Body of pancreas (tissue), 4 donors: ENCODE measurements at regions not wholly inside any gene's neighbourhood (a gene's known extent, or its start where the extent isn't known, plus 50 kb on each side); places are given as distances from the start of the nearest gene placed in this dataset.

Experiments used
- ATAC-seq: fragments of 150-250 bp; one replicate; pipeline ENCODE4 v1.9.1; 2016
- DNase-seq, 4 donors: peaks; one replicate each; pipeline ENCODE4 v3.0.0-alpha.2; 2019
- H3K27ac ChIP-seq, 4 donors: fragments of 200-600 bp; sonication (generic); 1 replicate in 3 of 4; 2 replicates in 1 of 4; pipeline versions ENCODE4 v1.5.1 to v1.6.1; 2016 to 2019; ENCODE audit warnings: mild to moderate bottlenecking in 1 of 4, mixed read lengths in 1 of 4, moderate library complexity in 1 of 4
- H3K27me3 ChIP-seq, 2 donors: fragments of 200-600 bp; sonication (generic); one replicate each; pipeline ENCODE4 v1.6.0; 2016; ENCODE audit warnings: mild to moderate bottlenecking in 1 of 2
- H3K36me3 ChIP-seq, 2 donors: fragments of 200-600 bp; sonication (generic); replicated peaks in 1 of 2; 2 replicates each; pipeline ENCODE4 v1.5.1; 2016; ENCODE audit warnings: low read depth in 2 of 2; ENCODE audit not compliant: insufficient read depth in 1 of 2
- H3K4me1 ChIP-seq: fragments of 200-600 bp; sonication (generic); one replicate; pipeline ENCODE4 v1.6.0; 2016
- H3K4me3 ChIP-seq, 2 donors: fragments of 200-600 bp; sonication (generic); 1 replicate in 1 of 2; 2 replicates in 1 of 2; pipeline ENCODE4 v1.5.1; 2016 to 2019
- H3K9me3 ChIP-seq, 3 donors: fragments of 200-600 bp; sonication (generic); 1 replicate in 2 of 3; 2 replicates in 1 of 3; pipeline ENCODE4 v1.5.1; 2016
- POLR2A ChIP-seq, 3 donors: fragments of 450-650 bp; IDR thresholded peaks; one replicate each; pipeline ENCODE4 v1.6.1; 2016; ENCODE audit warnings: antibody characterized with exemption in 3 of 3, mild to moderate bottlenecking in 2 of 3
- WGBS, 2 donors: methylation state at CpG; one replicate each; pipeline ENCODE4 v1.1.5; 2017; 5-methylcytosine and 5-hydroxymethylcytosine counted together
- intact Hi-C: fragments of 100-400 bp; cut with DNase I; formaldehyde crosslinking; loops from one replicate; pipeline ENCODE4 v1.15.1; 2023
- TF ChIP-seq, protein P1 (sequence below), 7 experiments: fragments of 450-650 bp in 4 of 7; fragments of 200-600 bp in 3 of 7; sonication (generic) in 3 of 7; IDR thresholded peaks; one replicate each; pipeline ENCODE4 v1.5.1; 2016 to 2019; ENCODE audit warnings: antibody characterized with exemption in 7 of 7

- intact Hi-C loops, result no loop called here
- no peak for ATAC-seq
- no peak for TF ChIP-seq POLR2A (IDR thresholded peaks at IDR 0.05)
- TF ChIP-seq, protein P1, sequence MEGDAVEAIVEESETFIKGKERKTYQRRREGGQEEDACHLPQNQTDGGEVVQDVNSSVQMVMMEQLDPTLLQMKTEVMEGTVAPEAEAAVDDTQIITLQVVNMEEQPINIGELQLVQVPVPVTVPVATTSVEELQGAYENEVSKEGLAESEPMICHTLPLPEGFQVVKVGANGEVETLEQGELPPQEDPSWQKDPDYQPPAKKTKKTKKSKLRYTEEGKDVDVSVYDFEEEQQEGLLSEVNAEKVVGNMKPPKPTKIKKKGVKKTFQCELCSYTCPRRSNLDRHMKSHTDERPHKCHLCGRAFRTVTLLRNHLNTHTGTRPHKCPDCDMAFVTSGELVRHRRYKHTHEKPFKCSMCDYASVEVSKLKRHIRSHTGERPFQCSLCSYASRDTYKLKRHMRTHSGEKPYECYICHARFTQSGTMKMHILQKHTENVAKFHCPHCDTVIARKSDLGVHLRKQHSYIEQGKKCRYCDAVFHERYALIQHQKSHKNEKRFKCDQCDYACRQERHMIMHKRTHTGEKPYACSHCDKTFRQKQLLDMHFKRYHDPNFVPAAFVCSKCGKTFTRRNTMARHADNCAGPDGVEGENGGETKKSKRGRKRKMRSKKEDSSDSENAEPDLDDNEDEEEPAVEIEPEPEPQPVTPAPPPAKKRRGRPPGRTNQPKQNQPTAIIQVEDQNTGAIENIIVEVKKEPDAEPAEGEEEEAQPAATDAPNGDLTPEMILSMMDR (IDR thresholded peaks at IDR 0.05), result no peak
- H3K9me3 ChIP-seq, result no peaks in the 10 kb centered on the region
- no peak overlapping the region for H3K4me3 ChIP-seq
- H3K27me3 ChIP-seq, result no peaks in the 10 kb centered on the region
- no peaks in the 10 kb centered on the region for H3K4me1 ChIP-seq
- H3K27ac ChIP-seq, result no peak overlapping the region
- no peak for DNase-seq
- 60 to 70% methylated on average over 1 of the region's 1 CpG for WGBS, 2 donors
- H3K36me3 ChIP-seq, result no peaks in the 10 kb centered on the region
These were observed 760.2 kb upstream of the GBE1 start for GRCh38 chr3:82521657-82522056.

- intact Hi-C loops, result no loop called here
- no peak for TF ChIP-seq POLR2A (IDR thresholded peaks at IDR 0.05)
- TF ChIP-seq, protein P1 (IDR thresholded peaks at IDR 0.05), result no peak
- no peak for ATAC-seq
- Histone ChIP-seq H3K27me3 (no peaks in the 10 kb centered on the region), H3K27ac (no peak overlapping the region), H3K4me3 (no peak overlapping the region), H3K36me3 (no peaks in the 10 kb centered on the region), H3K4me1 (no peaks in the 10 kb centered on the region), H3K9me3 (no peaks in the 10 kb centered on the region)
- DNase-seq, result no peak
- 11 to 56% methylated on average over 2 of the region's 2 CpGs for WGBS, 2 donors
These were observed 759.4 kb upstream of the GBE1 start for GRCh38 chr3:82520846-82521245.

DNA sequence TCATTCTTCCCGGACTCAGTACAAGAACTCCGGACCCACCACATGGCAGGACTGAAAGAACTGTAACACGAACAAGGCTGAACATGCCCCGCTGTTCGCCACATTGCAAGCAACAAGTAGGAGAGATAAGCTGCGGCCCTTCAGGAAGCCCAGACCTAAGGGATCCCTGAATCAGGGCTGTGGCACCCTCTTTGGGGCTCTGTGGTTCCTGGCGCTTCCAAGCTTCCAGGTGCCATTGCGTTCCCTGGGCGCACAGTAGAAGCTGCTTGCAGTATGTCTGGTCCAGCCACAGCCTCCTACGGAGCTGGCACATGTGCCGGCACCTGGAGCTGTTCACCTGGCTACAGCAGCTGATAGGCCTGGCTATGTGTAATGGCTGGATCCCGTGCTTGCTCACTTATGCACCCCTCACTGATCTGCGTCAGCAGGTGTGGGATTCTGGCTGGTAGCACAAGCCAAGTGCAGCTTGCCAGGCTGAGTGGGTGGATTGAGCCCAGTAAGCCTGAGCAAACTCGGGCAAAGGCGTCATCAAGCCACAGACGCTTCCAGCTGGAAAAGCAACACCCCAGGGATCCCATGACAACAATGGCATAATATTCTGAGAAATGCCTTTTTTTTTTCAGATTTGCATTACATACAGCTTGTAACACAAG, 748.6 kb upstream of the GBE1 start:
- Histone ChIP-seq H3K27me3 (no peaks in the 10 kb centered on the region), H3K4me1 (no peaks in the 10 kb centered on the region), H3K27ac (no peak overlapping the region), H3K4me3 (no peak overlapping the region), H3K9me3 (no peaks in the 10 kb centered on the region), H3K36me3 (no peaks in the 10 kb centered on the region)
- DNase-seq (no peak), ATAC-seq (no peak)
- WGBS, 2 donors, result 89 to 92% methylated on average over 16 of the region's 16 CpGs
- TF ChIP-seq POLR2A (IDR thresholded peaks at IDR 0.05), result no peak
- intact Hi-C loops, result no loop called here

DNA sequence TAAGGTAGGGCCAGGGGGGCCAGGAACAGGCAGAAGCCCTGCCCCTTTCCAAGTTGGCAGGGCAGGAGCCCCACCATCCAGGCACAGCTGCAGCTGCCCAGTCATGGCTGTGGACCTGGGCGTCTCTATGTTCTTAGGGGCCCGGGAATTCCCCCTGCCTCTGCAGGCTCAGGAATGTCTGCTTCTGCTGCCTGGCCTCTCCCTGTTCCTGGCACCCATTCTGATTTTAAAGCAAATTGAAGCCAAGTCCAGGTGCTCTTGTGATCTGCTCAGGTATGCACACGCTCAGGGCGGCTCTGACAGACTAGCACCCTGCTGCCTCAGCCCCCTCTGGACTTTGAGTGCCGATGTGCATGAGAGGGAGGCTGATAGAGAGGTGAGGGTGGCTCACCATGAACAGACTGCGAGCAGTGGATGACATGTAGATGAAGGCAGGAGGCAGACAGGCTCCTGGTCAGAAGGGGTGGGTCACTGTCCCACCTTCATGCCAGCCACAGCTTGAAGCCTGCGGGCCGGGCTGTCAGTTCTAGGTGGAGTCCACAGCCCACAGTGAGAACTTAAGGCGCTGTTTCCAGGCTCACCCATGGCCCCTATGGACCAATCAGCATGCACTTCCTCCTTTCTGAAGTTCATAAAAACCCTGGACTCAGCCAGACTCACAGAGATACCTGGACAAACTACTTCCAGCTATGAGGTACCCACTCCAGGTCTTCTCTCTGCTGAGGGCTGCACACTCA, 747.8 kb upstream of the GBE1 start:
- WGBS, 2 donors, result 82 to 92% methylated on average over 5 to 9 of the region's 9 CpGs
- no peaks in the 10 kb centered on the region for H3K9me3 ChIP-seq
- no peaks in the 10 kb centered on the region for H3K4me1 ChIP-seq
- no peak for ATAC-seq
- intact Hi-C loops, result no loop called here
- TF ChIP-seq POLR2A (IDR thresholded peaks at IDR 0.05), result no peak
- TF ChIP-seq, protein P1 (IDR thresholded peaks at IDR 0.05), result no peak
- no peaks in the 10 kb centered on the region for H3K36me3 ChIP-seq
- DNase-seq, result no peak
- no peak overlapping the region for H3K27ac ChIP-seq
- H3K27me3 ChIP-seq, result no peaks in the 10 kb centered on the region
- no peak overlapping the region for H3K4me3 ChIP-seq

DNA sequence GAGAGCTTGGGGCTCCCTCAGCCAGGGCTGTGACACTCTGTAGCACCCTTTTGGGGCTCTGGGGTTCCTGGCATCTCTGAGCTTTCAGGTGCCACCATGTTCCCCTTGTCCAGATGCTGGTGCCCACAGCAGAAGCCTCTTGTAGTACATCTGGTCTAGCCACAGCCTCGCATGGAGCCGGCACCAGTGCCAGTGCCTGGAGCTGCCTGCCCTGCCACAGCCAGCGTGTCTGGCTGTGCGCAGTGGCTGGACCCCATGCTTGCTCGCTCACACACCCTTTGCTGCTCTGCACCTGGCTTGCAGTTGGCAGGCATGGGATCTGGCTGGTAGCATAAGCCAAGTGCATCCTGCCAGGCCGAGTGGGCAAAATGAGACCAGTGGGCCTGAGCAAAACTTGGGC, 744.8 kb upstream of the GBE1 start:
- no peaks in the 10 kb centered on the region for H3K27me3 ChIP-seq
- H3K9me3 ChIP-seq, result no peaks in the 10 kb centered on the region
- ATAC-seq (no peak), DNase-seq (no peak)
- H3K4me1 ChIP-seq, result no peaks in the 10 kb centered on the region
- no peak overlapping the region for H3K4me3 ChIP-seq
- WGBS, 2 donors, result 90% methylated on average over 4 to 6 of the region's 6 CpGs
- intact Hi-C loops, result no loop called here
- H3K36me3 ChIP-seq, result no peaks in the 10 kb centered on the region
- no peak for TF ChIP-seq POLR2A (IDR thresholded peaks at IDR 0.05)
- TF ChIP-seq, protein P1 (IDR thresholded peaks at IDR 0.05), result no peak
- no peak overlapping the region for H3K27ac ChIP-seq
